ENCODE measurements at regions not wholly inside any gene's neighbourhood (a gene's known extent, or its start where the extent isn't known, plus 50 kb on each side); places are given as distances from the start of the nearest gene placed in this dataset.
"Not testable (repeated sequence)": the region's sequence is repeated elsewhere in the genome, so short reads cannot be mapped to it uniquely, and the experiment has no call there.

DNA sequence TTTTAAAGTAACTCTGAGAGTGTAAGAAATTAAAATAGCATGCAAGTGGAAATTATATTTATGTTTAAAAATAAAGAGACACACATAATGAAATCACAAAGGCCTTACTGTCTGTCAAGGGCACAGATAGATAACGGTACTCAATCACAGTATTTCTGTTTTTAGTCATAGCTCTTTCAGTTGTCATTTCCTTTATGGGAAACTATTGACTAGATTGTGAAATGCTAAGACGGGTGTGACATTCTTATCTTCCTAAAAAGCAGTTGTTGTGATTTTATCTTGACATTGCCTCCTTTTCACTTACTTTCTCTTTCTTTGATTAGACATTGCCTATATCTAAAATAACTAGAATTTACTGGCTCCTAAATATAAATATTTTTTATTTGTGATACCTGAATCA is 100.1 kb upstream of the PLSCR5 start:
- Histone ChIP-seq H3K9me2 (replicated peaks; ENCODE audit: low read length) (no peaks in the 10 kb centered on the region), H4K20me1 (ENCODE audit: low read length) (no peaks in the 10 kb centered on the region), H3K36me3 (ENCODE audit: low read depth, low read length) (no peaks in the 10 kb centered on the region), H3K9me3 (ENCODE audit: low read length) (no peaks in the 10 kb centered on the region), H3K4me1 (ENCODE audit: insufficient read depth, low read length) (peaks cover 10% of the 10 kb centered on the region), H3K4me3 (ENCODE audit: low read length) (no peak overlapping the region), H3K79me2 (ENCODE audit: low read length) (no peaks in the 10 kb centered on the region), H3F3A (ENCODE audit: low read length, unreplicated experiment) (no peaks in the 10 kb centered on the region), H3K9ac (ENCODE audit: low read length) (no peak overlapping the region), H2AFZ (ENCODE audit: low read length) (no peak overlapping the region), H3K27me3 (ENCODE audit: low read length) (no peaks in the 10 kb centered on the region), H3K27ac (ENCODE audit: low read length) (no peak overlapping the region), H3K4me2 (ENCODE audit: low read length) (no peak overlapping the region)
- ATAC-seq (no peak), DNase-seq (no peak)
- POLR2A ChIA-PET (ENCODE audit: unreplicated experiment) = no interaction called here
- TF ChIP-seq, protein P1, sequence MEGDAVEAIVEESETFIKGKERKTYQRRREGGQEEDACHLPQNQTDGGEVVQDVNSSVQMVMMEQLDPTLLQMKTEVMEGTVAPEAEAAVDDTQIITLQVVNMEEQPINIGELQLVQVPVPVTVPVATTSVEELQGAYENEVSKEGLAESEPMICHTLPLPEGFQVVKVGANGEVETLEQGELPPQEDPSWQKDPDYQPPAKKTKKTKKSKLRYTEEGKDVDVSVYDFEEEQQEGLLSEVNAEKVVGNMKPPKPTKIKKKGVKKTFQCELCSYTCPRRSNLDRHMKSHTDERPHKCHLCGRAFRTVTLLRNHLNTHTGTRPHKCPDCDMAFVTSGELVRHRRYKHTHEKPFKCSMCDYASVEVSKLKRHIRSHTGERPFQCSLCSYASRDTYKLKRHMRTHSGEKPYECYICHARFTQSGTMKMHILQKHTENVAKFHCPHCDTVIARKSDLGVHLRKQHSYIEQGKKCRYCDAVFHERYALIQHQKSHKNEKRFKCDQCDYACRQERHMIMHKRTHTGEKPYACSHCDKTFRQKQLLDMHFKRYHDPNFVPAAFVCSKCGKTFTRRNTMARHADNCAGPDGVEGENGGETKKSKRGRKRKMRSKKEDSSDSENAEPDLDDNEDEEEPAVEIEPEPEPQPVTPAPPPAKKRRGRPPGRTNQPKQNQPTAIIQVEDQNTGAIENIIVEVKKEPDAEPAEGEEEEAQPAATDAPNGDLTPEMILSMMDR (conservative IDR thresholded peaks at IDR 0.05; ENCODE audit: low read depth, low read length) = no peak
- TF ChIP-seq EZH2phosphoT487 (IDR thresholded peaks at IDR 0.05; ENCODE audit: borderline replicate concordance, low read length) = no peak
- TF ChIP-seq EZH2 (IDR thresholded peaks at IDR 0.05; ENCODE audit: low read length, unreplicated experiment) = no peak
- CTCF ChIA-PET = no interaction called here
- no TSS peak for BruUV-seq (replicated peaks)
- intact Hi-C loops (cut with micrococcal nuclease) = no loop called here

DNA sequence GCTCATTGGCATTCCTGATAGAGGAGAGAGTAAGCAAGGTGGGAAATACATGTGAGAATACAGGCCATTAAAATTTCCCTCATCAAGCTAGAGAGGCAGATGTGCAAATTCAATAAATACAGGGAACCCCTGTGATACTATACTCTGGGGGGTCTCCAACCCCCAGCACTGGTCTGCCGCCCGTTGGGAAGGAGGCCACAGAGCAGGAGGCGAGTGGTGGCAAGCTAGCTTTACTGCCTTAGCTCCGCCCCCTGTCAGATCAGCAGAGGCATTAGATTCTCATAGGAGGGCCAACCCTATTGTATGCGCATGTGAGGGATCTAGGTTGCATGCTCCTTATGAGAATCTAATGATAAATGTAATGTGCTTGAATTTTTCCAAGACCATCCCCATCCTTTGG is 97.1 kb upstream of the PLSCR5 start:
- ATAC-seq = no peak
- CTCF ChIA-PET = no interaction called here
- no peak overlapping the region for H2AFZ ChIP-seq (ENCODE audit: low read length)
- TF ChIP-seq, protein P1 (conservative IDR thresholded peaks at IDR 0.05; ENCODE audit: low read depth, low read length) = no peak
- TF ChIP-seq EZH2 (IDR thresholded peaks at IDR 0.05; ENCODE audit: low read length, unreplicated experiment) = no peak
- TF ChIP-seq EZH2phosphoT487 (IDR thresholded peaks at IDR 0.05; ENCODE audit: borderline replicate concordance, low read length) = no peak
- H3K79me2 ChIP-seq (ENCODE audit: low read length) = no peaks in the 10 kb centered on the region
- H4K20me1 ChIP-seq (ENCODE audit: low read length) = no peaks in the 10 kb centered on the region
- no peaks in the 10 kb centered on the region for H3F3A ChIP-seq (ENCODE audit: low read length, unreplicated experiment)
- POLR2A ChIA-PET (ENCODE audit: unreplicated experiment) = no interaction called here
- no peak overlapping the region for H3K4me3 ChIP-seq (ENCODE audit: low read length)
- intact Hi-C loops (cut with micrococcal nuclease) = no loop called here
- no TSS peak for BruUV-seq (replicated peaks)
- H3K9me3 ChIP-seq (ENCODE audit: low read length) = no peaks in the 10 kb centered on the region
- H3K4me2 ChIP-seq (ENCODE audit: low read length) = no peak overlapping the region
- no peaks in the 10 kb centered on the region for H3K9me2 ChIP-seq (replicated peaks; ENCODE audit: low read length)
- H3K9ac ChIP-seq (ENCODE audit: low read length) = no peak overlapping the region
- no peaks in the 10 kb centered on the region for H3K4me1 ChIP-seq (ENCODE audit: insufficient read depth, low read length)
- no peak overlapping the region for H3K27ac ChIP-seq (ENCODE audit: low read length)
- no peaks in the 10 kb centered on the region for H3K27me3 ChIP-seq (ENCODE audit: low read length)
- no peaks in the 10 kb centered on the region for H3K36me3 ChIP-seq (ENCODE audit: low read depth, low read length)
- no peak for DNase-seq

- DNase-seq = no peak
- no peak overlapping the region for H3K27ac ChIP-seq (ENCODE audit: low read length)
- no peaks in the 10 kb centered on the region for H3K9me3 ChIP-seq (ENCODE audit: low read length)
- no TSS peak for BruUV-seq (replicated peaks)
- ChIA-PET CTCF (no interaction called here), POLR2A (ENCODE audit: unreplicated experiment) (no interaction called here)
- no peak overlapping the region for H2AFZ ChIP-seq (ENCODE audit: low read length)
- H3K4me1 ChIP-seq (ENCODE audit: insufficient read depth, low read length) = no peaks in the 10 kb centered on the region
- no peaks in the 10 kb centered on the region for H3F3A ChIP-seq (ENCODE audit: low read length, unreplicated experiment)
- no peak overlapping the region for H3K9ac ChIP-seq (ENCODE audit: low read length)
- H3K36me3 ChIP-seq (ENCODE audit: low read depth, low read length) = no peaks in the 10 kb centered on the region
- ATAC-seq = no peak
- H3K79me2 ChIP-seq (ENCODE audit: low read length) = no peaks in the 10 kb centered on the region
- H3K27me3 ChIP-seq (ENCODE audit: low read length) = no peaks in the 10 kb centered on the region
- intact Hi-C loops (cut with micrococcal nuclease) = no loop called here
- no peak overlapping the region for H3K4me2 ChIP-seq (ENCODE audit: low read length)
- TF ChIP-seq EZH2 (IDR thresholded peaks at IDR 0.05; ENCODE audit: low read length, unreplicated experiment) (no peak), EZH2phosphoT487 (IDR thresholded peaks at IDR 0.05; ENCODE audit: borderline replicate concordance, low read length) (no peak)
- TF ChIP-seq, protein P1 (conservative IDR thresholded peaks at IDR 0.05; ENCODE audit: low read depth, low read length) = no peak
- H3K4me3 ChIP-seq (ENCODE audit: low read length) = no peak overlapping the region
- no peaks in the 10 kb centered on the region for H4K20me1 ChIP-seq (ENCODE audit: low read length)
- H3K9me2 ChIP-seq (replicated peaks; ENCODE audit: low read length) = no peaks in the 10 kb centered on the region
Measured at GRCh38 chr3:146701246-146701645, 96.1 kb upstream of the PLSCR5 start.

DNA sequence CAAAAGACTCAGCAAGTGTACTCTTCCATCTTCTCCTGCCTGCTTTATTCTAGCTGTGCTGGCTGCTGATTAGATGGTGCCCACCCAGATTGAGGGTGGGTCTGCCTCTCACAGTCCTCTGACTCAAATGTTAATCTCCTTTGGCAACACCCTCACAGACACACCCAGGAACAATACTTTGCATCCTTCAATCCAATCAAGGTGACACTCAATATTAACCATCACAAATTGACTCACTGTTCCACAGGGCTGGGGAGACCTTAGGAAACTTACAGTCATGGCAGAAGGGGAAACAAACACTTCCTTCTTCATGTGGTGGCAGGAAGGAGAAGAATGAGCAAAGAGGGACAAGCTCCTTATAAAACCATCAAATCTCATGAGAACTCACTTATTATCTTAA is 94.9 kb upstream of the PLSCR5 start:
- H3K9me2 ChIP-seq (replicated peaks; ENCODE audit: low read length); H3K4me3 ChIP-seq (ENCODE audit: low read length); POLR2A ChIA-PET (ENCODE audit: unreplicated experiment); CTCF ChIA-PET; intact Hi-C loops (cut with micrococcal nuclease); H3K79me2 ChIP-seq (ENCODE audit: low read length); H3K9me3 ChIP-seq (ENCODE audit: low read length); H3K9ac ChIP-seq (ENCODE audit: low read length); H3K27me3 ChIP-seq (ENCODE audit: low read length); BruUV-seq (replicated peaks); H3F3A ChIP-seq (ENCODE audit: low read length, unreplicated experiment); H3K4me1 ChIP-seq (ENCODE audit: insufficient read depth, low read length); H2AFZ ChIP-seq (ENCODE audit: low read length); H3K4me2 ChIP-seq (ENCODE audit: low read length); H4K20me1 ChIP-seq (ENCODE audit: low read length); ATAC-seq; DNase-seq; H3K27ac ChIP-seq (ENCODE audit: low read length); H3K36me3 ChIP-seq (ENCODE audit: low read depth, low read length): not testable (repeated sequence)
